H1 (cell line): ENCODE measurements at regions not wholly inside any gene's neighbourhood (a gene's known extent, or its start where the extent isn't known, plus 50 kb on each side); places are given as distances from the start of the nearest gene placed in this dataset.

Experiments used
- BCL11A ChIP-seq, 2 experiments: IDR thresholded peaks; one replicate each; pipeline ENCODE4 v1.6.1; 2011; ENCODE audit warnings: low read depth in 2 of 2, low read length in 2 of 2, mild to moderate bottlenecking in 2 of 2
- E2F6 ChIP-seq: IDR thresholded peaks from 2 replicates; pipeline ENCODE4 v1.6.1; 2012; ENCODE audit warnings: inconsistent platforms
- FOSL1 ChIP-seq: IDR thresholded peaks from 2 replicates; pipeline ENCODE4 v1.6.1; 2011; ENCODE audit warnings: mild to moderate bottlenecking, low read depth, low read length, moderate library complexity; ENCODE audit not compliant: insufficient read depth
- HDAC6 ChIP-seq: IDR thresholded peaks from one replicate; pipeline ENCODE4 v1.7.1; 2012; ENCODE audit warnings: low read depth, mild to moderate bottlenecking, inconsistent platforms, low read length, moderate library complexity
- NANOG ChIP-seq: IDR thresholded peaks from 2 replicates; pipeline ENCODE4 v1.6.1; 2011; ENCODE audit warnings: low read length, low read depth, mild to moderate bottlenecking, inconsistent platforms; ENCODE audit not compliant: insufficient read depth, poor library complexity, severe bottlenecking
- POLR2AphosphoS5 ChIP-seq: IDR thresholded peaks from 2 replicates; pipeline ENCODE4 v1.6.1; 2011; ENCODE audit warnings: low read depth, low read length
- POU5F1 ChIP-seq: IDR thresholded peaks from 2 replicates; pipeline ENCODE4 v1.6.1; 2011; ENCODE audit warnings: low read depth, mild to moderate bottlenecking, low read length, moderate library complexity
- RBBP5 ChIP-seq: IDR thresholded peaks from 2 replicates; pipeline ENCODE4 v1.7.1; 2012; ENCODE audit warnings: low read depth, mild to moderate bottlenecking, inconsistent platforms, low read length, moderate library complexity, borderline replicate concordance
- RFX5 ChIP-seq: IDR thresholded peaks from 2 replicates; pipeline ENCODE4 v1.6.1; 2011; ENCODE audit warnings: low read depth, low read length, improper control_type of control experiment, borderline replicate concordance
- SUZ12 ChIP-seq: fragments of 200-600 bp; sonication (generic); IDR thresholded peaks from 2 replicates; pipeline ENCODE4 v1.6.1; 2012; ENCODE audit warnings: mild to moderate bottlenecking, inconsistent platforms, low read length, moderate library complexity, mixed read lengths

DNA sequence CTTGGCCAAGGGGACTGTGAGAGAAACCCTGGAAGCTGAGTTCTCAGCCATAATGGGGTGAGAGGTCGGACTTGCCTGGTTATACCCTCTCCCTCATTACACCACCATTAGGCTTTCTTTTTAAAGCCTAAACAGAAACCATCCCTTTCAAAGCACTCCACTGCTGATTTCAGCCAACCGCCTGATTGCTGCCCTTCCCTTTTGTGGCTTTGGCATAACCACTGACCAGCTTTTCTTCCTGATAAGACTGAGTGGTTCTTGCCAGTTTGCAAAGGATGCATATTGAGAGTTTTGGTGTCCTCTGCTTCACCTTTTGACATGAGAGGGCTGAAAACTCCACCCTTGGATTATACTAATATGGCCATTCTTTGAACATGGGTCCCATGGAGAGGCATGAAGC, 308.2 kb upstream of the GOT2 start (continued):
- TF ChIP-seq E2F6 = no peak
- TF ChIP-seq HDAC6 = no peak
- no peak for TF ChIP-seq POU5F1
- TF ChIP-seq RFX5 = no peak
- no peak for TF ChIP-seq SUZ12
- TF ChIP-seq NANOG = no peak
- TF ChIP-seq FOSL1 = no peak
- no peak for TF ChIP-seq POLR2AphosphoS5
- TF ChIP-seq RBBP5 = no peak
- no peak for TF ChIP-seq BCL11A (IDR thresholded peaks at IDR 0.05; ENCODE audit: low read depth in 2 of 2, low read length in 2 of 2)
